Stimulated activated CD4-positive, alpha-beta T cell treated with anti-CD3 and anti-CD28 coated beads, Interleukin-2, amount 100 ng/mL, for 4 hours (primary cell): ENCODE measurements at regions not wholly inside any gene's neighbourhood (a gene's known extent, or its start where the extent isn't known, plus 50 kb on each side); places are given as distances from the start of the nearest gene placed in this dataset.
A peak's percentile ranks its signal among the peaks of the same experiment; 100 is the strongest.

Source experiments
- DNase-seq: peaks from one replicate; pipeline ENCODE4 v3.0.0-alpha.2; 2020; ENCODE audit warnings: low read depth

DNA sequence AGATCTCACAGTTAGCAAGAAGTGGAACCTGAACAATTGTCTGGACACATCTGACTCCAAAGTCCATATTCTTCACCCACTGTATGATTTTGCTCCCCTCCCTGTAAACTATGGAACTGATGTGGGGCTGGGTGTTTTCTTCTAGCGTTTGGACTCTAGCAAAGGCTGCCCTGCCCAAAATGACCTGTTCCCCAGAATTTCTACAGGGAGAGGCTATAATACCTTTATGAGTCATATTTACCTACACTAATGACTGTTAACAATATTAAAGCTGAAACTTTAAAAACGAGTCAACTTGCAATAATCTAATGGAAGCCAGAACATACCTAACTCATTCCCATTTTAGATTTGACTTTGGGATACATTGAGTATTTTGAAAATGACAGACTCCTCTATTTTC is 531.2 kb upstream of the CFAP20DC start:
- no peak for DNase-seq

DNA sequence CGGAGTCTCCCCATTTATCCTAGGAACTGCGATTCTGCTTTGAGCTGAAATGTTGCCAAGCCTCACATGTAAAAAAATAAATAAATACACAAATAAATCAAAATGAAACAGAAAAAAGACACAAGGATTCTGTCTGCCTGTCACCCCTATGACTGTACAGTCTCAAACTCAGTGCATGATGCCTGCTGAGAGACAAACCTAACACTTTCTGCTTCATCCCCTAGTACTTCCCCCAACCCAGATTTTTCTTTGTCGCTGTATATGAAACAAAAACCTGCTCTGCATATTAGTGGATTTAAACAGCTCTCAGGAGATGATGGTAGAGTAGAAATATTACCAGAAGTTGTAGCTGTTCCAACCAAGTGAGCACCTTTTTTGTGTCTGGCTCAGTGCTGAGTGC is 530.7 kb upstream of the CFAP20DC start:
- no peak for DNase-seq

DNA sequence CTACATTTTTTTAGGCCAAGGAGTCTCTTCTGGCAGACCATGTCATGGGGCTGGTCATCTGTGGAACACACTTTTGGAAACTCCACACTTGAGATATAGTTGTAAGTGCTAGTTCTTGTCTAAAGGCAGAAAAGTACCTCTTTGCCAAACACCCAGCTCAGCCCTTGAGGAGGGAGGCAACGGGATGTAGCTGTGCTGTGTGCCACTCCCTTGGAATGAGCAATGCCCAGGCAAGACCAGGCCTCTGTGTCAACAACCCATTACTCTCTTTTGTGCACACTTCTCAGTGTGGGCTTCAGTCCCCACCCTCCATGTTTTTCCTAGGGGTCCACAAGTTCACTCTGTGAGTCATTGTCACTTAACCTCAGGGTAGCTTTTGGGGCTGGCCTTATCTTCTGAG is 528.3 kb upstream of the CFAP20DC start:
- DNase-seq, result no peak

DNA sequence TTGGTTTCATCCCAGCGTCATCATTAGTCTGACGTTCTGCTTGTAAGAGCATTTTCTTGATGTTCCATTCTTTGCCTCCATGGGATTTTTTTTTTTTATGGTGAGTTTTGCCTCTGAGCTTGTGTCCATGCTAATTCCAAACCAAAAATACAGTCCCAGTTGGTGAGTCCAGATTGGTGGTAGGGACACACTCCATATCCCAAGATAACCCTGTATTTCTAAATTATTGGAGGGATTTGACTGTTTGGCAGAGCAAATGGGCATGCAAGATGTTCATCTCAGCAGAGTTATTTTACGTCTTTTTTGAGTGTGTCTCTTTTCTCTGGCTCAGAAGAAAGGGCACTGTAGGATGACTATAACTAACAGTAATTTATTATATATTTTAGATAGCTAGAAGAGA is 526.8 kb upstream of the CFAP20DC start:
- DNase-seq, result no peak

GRCh38 chr3:59575113-59576001 is 525.5 kb upstream of the CFAP20DC start:
- DNase-seq, result peak; percentile 81

- DNase-seq, result no peak
Measured at GRCh38 chr3:59573911-59574310, 524.1 kb upstream of the CFAP20DC start.

DNA sequence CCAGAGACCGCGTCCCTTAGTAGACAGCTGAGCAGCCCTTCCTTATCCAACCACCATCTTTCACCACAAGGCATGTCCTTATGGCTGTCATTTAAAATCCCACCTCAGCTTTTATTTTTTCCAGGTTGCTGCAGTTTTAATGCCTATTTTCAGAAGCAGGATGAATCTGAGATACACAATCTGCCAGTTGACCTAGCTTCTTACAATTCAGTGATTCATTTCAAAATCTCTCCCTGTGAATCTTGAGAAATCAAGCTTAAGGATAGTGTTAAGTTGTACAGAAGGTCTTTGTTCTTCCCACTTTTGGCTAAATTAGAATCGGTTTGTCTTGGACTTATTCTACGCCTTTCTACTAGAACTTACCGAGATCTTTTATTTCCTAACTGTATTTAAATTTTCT is 522.3 kb upstream of the CFAP20DC start:
- DNase-seq, result no peak

DNA sequence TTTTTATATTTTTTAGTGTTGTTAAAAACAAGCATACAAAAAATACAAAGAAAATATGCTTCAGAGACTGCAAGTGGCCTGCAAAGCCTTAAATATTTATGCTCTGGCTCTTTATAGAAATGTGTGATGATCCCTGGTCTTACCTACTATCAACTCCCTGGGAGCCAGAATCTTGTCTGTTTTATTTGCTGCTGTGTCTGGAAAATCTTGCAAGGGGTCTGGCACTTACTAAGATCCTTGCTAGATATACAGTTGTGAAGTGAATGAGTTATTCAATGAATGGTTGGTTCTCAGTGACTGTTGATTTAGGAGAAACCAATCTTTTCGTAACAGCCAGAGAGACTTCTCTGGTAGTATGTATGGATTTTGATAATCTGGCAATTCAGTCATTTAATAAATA is 521.0 kb upstream of the CFAP20DC start:
- no peak for DNase-seq

DNA sequence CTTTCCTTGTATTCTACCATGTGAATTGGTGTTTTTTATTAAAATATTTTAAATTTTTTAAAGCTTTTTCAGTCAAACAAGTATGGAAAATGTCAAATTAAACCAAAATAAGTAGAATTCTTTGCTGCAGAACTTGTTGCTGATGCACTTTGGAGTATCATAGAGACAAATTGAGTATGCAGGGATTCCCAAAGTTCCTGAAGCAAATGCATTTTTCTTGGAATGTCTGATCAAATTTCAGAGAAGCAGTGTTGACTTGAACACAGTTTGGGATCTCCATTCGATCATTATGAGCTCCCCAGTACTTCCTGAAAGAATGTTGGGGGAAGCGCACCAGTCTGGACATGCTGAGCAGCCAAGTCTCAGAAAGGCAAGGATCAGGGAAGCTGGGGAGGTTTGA is 517.8 kb upstream of the CFAP20DC start:
- DNase-seq, result no peak

- no peak for DNase-seq
Measured at GRCh38 chr3:59566481-59566975, 516.7 kb upstream of the CFAP20DC start.

DNA sequence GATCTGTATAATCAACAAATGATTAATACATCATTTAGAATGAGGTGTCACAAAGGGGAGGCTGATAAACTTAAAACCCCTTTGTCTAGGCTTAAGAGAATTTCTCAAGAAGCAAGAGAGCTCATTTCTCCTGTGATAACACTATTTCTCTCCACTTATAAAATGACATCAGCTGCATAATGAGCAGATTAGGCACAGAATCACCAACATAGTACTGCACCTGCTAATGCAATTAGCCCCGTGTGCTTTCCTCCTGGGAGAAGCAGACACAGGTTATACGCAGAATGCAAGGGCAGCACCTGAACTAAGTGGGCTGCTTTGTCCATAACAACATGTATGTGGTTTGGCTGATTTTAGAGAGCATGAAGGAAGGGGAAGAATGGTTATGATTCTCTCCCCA is 515.3 kb upstream of the CFAP20DC start:
- no peak for DNase-seq

GRCh38 chr3:59563966-59564365 is 514.1 kb upstream of the CFAP20DC start:
- no peak for DNase-seq

GRCh38 chr3:59563072-59563605 is 513.3 kb upstream of the CFAP20DC start:
- DNase-seq, result no peak

DNA sequence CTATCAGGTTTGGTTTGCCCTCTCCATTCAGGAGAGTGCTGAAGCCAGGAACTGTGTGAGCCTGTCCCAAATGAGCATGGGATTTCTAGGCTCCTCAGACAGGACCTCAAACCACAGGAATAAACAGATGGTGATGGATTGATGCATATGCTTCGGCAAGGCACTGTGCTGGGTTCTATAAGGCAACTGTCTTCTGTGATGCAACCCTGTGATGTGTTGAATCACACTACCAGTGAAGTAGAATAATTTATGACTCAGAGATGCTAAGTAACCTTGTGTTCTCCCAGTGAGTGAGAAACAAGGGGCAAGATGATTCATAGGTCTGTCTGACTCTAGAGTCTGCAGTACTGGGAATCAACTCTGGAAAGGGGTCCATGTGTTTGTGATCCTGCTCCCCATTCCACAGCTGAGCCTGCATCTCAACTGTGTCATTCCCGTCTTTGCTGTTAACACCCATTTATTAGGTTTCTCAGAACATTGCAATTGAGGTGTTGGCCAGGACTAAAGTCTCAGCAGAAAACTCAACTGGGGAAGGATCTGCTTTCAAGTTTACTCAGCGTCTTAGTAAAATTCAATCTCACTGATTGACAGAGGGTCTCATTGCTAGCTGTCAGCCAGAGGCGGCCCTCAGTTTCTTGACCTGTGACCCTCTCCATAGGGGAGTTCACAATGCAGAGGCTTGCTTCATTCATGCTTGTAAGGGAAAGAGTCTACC is 510.1 kb upstream of the CFAP20DC start:
- DNase-seq, result peak; percentile 16

- no peak for DNase-seq
Measured at GRCh38 chr3:59558906-59559720, 509.3 kb upstream of the CFAP20DC start.

- DNase-seq, result no peak
Measured at GRCh38 chr3:59555593-59556315, 505.9 kb upstream of the CFAP20DC start.

DNA sequence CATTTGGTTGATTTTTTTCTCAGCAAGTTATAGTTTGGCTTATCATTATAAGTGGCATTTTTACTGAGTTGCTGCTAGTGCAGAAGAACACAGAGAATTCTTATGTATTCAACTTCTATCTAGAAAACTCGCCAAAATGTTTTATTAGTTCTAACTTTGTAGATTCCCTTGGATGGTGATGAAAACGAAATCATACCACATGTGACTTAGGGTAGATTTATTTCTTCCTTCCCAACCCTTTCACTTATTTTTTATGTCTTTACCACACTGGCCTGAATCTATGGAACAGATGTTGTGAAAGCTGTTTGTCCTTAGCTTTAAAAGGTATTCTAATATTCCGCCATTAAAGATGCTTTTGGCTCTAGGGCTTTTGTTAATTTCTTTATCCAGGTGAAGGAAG is 503.3 kb upstream of the CFAP20DC start:
- no peak for DNase-seq

DNA sequence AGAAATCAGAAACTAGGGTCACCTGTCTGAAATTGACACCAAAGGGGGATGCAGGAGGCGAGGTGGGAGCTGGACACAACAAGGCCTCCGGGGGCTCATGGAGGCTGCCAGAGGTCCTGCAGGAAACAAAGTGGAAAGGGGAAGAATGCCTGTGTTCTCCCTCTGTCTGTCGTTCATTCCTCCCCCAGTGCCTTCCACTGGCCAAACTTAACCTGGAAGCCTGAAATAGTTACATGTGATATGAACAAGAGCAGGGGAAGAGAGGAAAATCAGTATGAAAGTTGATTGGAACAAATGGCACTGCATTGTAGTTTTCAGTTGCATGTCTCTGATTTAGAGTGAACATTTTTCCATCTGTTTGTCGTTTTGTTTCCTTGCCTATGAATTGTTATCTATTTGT is 502.0 kb upstream of the CFAP20DC start:
- DNase-seq, result no peak

- DNase-seq, result no peak
Measured at GRCh38 chr3:59549962-59550361, 500.1 kb upstream of the CFAP20DC start.

DNA sequence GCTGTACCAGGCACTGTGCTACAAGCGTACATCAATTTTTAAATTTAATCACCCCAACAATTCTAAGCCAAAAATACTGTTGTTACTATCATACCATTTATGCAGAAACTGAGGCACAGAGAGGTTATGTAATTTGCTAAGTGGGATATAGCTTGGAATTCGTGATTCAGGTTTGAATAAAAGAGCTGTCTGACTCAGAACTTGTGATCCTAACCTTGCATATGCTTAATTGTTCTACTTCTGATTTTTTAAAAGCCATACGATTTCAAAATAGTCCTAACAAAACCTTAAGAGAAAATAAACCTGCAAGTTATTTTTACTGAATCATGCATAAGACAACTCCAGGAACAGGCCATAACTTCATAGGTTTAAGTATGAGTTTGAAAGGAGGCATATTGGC is 498.0 kb upstream of the CFAP20DC start:
- no peak for DNase-seq

GRCh38 chr3:59546522-59546921 is 496.7 kb upstream of the CFAP20DC start:
- DNase-seq, result no peak

- no peak for DNase-seq
Measured at GRCh38 chr3:59545374-59545773, 495.5 kb upstream of the CFAP20DC start.
